ENCODE measurements at regions not wholly inside any gene's neighbourhood (a gene's known extent, or its start where the extent isn't known, plus 50 kb on each side); places are given as distances from the start of the nearest gene placed in this dataset.

GRCh38 chr7:65471587-65471986, 97.9 kb downstream of the ZNF92 start:
- TF ChIP-seq CTCF (conservative IDR thresholded peaks at IDR 0.05 in 1 of 2, IDR thresholded peaks at IDR 0.05 in 1 of 2; ENCODE audit: low read depth in 1 of 2, low read length in 2 of 2) = no peak
- no peak for TF ChIP-seq EZH2 (IDR thresholded peaks at IDR 0.05; ENCODE audit: low read length, missing control alignments)

All from fibroblast of lung (primary cell).